ENCODE measurements at regions not wholly inside any gene's neighbourhood (a gene's known extent, or its start where the extent isn't known, plus 50 kb on each side); places are given as distances from the start of the nearest gene placed in this dataset.

DNA sequence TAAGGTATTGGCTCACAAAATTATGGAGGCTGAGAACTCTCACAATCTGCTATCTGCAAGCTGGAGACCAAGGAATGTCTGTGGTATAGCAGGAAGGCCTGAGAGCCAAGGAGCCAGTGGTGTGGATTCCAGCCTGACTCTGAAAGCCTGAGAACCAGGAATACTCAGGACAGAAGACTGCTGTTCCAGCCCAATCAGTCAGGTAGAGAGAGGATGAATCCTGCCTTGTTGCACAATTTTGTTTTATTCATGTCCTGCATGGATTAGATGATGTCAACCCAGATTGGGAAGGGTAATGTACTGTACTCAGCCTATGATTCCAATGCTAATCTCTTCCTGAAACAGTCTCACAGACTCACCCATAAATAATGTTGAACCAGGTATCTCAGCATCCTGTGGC is 312.4 kb upstream of the KCNMB2 start:
- intact Hi-C loops (cut with DNase I) = no loop called here
- ATAC-seq (no peak), DNase-seq (no peak)
- no peak overlapping the region for H3K27ac ChIP-seq
- no peaks in the 10 kb centered on the region for H3K36me3 ChIP-seq
- H3K4me1 ChIP-seq = no peaks in the 10 kb centered on the region
- TF ChIP-seq, protein P1, sequence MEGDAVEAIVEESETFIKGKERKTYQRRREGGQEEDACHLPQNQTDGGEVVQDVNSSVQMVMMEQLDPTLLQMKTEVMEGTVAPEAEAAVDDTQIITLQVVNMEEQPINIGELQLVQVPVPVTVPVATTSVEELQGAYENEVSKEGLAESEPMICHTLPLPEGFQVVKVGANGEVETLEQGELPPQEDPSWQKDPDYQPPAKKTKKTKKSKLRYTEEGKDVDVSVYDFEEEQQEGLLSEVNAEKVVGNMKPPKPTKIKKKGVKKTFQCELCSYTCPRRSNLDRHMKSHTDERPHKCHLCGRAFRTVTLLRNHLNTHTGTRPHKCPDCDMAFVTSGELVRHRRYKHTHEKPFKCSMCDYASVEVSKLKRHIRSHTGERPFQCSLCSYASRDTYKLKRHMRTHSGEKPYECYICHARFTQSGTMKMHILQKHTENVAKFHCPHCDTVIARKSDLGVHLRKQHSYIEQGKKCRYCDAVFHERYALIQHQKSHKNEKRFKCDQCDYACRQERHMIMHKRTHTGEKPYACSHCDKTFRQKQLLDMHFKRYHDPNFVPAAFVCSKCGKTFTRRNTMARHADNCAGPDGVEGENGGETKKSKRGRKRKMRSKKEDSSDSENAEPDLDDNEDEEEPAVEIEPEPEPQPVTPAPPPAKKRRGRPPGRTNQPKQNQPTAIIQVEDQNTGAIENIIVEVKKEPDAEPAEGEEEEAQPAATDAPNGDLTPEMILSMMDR (IDR thresholded peaks at IDR 0.05) = no peak
- H3K4me3 ChIP-seq = no peak overlapping the region
- no peaks in the 10 kb centered on the region for H3K27me3 ChIP-seq
- H3K9me3 ChIP-seq = peaks cover 0 to 3% of the 10 kb centered on the region in 2 donors

DNA sequence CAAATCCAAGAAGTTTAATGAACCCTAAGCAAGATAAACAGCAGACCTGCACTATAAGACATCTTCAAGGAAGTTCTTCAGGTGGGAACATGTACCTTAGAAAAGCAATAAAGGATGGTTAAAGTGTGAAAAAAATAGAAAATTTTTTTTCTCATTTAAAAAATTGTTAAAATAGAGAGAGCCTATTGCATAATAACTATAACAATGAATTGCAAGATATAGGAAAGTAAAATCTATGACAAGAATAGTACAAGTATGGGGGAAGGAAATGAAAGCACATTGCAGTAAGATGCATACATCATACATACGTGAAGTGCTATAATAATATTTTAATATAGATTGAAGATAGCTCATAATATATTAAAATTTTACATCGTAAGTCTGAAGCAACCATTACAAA is 310.1 kb upstream of the KCNMB2 start:
- intact Hi-C loops (cut with DNase I) = no loop called here
- Histone ChIP-seq H3K4me1 (no peaks in the 10 kb centered on the region), H3K27ac (no peak overlapping the region), H3K27me3 (no peaks in the 10 kb centered on the region), H3K4me3 (no peak overlapping the region), H3K9me3 (peaks cover 0 to 6% of the 10 kb centered on the region in 2 donors), H3K36me3 (no peaks in the 10 kb centered on the region)
- TF ChIP-seq, protein P1 (IDR thresholded peaks at IDR 0.05) = no peak
- ATAC-seq (no peak), DNase-seq (no peak)

DNA sequence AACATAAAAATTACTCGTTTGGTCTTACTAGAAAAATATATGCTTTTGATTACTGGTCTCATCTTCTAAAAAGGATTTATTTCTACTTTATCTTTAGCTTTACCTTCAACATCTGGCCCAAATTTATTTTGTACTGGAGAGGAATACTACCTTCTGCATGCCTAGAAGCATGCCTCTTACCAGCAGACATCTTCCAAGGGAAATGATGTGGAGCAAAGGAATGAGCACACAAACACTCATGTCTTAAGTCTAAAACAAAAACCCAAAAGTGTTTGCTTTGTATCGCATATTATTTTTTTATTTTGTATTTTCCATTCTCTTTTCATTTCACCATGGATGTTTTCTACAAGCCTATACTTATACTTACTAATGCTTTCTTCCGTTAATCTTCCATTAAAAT is 304.6 kb upstream of the KCNMB2 start:
- TF ChIP-seq, protein P1 (IDR thresholded peaks at IDR 0.05) = no peak
- no peaks in the 10 kb centered on the region for H3K4me1 ChIP-seq
- DNase-seq = no peak
- no peaks in the 10 kb centered on the region for H3K27me3 ChIP-seq
- intact Hi-C loops (cut with DNase I) = no loop called here
- no peak overlapping the region for H3K27ac ChIP-seq
- no peak for ATAC-seq
- no peak overlapping the region for H3K4me3 ChIP-seq
- H3K36me3 ChIP-seq = no peaks in the 10 kb centered on the region
- peaks cover 0 to 6% of the 10 kb centered on the region in 2 donors for H3K9me3 ChIP-seq

DNA sequence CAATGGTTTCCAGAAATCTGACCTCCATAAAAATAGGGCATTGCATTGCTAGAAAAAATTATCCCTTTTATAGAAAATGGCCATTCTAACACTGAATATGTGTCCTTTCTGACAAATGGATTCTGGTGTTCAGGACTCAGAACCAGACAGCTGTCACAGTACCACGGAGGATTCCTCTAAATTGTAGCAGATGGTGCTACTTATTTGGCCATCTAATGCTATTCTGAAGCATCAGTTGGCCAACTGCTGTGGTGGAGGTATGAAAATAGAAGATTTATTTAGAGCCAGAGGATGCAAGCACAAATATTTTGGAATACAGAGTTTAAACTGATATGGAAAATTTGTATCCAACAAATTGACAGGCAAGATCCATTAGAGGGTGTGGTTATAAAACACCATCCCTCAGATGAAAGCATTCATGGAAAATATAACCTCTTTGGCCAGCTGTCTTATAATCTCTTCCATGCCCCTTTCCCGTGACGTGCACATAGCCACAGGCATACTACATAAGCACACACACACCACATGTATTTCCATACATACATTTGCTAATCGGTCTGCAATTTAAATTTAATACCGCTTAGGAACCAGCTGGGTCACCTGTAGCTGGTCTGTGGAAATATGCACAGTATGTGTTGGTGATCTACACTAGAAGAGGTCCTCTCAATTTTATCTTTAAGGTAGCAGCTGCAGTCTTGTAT is 302.7 kb upstream of the KCNMB2 start:
- Histone ChIP-seq H3K27ac (no peak overlapping the region), H3K9me3 (peaks cover 0 to 4% of the 10 kb centered on the region in 2 donors)
- intact Hi-C loops (cut with DNase I) = no loop called here

DNA sequence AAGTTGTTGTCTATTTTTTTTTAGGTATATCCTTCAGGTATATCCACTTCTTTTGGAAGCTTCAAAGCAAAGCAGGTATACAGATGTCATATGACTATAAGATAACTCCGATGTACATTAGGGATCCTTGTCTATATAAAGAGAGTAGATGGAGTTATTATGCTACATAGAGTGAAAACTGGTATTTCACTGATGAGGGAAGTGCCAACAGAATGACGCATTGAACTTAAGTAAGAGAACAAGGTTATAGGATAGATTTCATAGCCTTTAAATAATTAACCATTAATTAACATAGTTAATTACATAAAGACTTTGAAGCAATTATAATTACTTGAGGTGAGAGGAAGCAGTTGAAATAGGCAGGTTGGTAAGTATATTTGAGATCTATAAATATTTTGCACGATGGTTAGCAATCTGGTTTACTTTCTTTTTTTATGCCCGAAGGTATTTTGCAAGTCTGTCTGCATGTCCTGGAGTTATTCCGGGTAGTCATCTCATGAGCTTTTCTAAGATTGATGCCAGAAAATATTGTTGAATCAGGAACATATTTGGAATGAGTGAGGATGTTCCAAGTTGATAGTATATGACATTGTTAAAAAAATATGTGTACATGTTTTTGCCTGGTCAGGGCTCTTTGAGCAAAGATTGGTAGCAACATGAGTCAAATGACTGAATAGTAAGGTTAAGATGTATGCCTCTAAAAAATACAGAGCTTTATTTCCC is 299.5 kb upstream of the KCNMB2 start:
- ATAC-seq = no peak
- Histone ChIP-seq H3K27ac (no peak overlapping the region), H3K27me3 (no peaks in the 10 kb centered on the region), H3K36me3 (no peaks in the 10 kb centered on the region), H3K4me3 (no peak overlapping the region), H3K4me1 (no peaks in the 10 kb centered on the region), H3K9me3 (peaks cover 0 to 6% of the 10 kb centered on the region in 2 donors)
- TF ChIP-seq, protein P1 (IDR thresholded peaks at IDR 0.05) = no peak
- DNase-seq = no peak
- intact Hi-C loops (cut with DNase I) = no loop called here

More for the DNA sequence above, 302.7 kb upstream of the KCNMB2 start:
- H3K36me3 ChIP-seq = no peaks in the 10 kb centered on the region
- TF ChIP-seq, protein P1 (IDR thresholded peaks at IDR 0.05) = no peak
- no peak overlapping the region for H3K4me3 ChIP-seq
- ATAC-seq (no peak), DNase-seq (no peak)
- no peaks in the 10 kb centered on the region for H3K4me1 ChIP-seq
- no peaks in the 10 kb centered on the region for H3K27me3 ChIP-seq
